ENCODE measurements at regions not wholly inside any gene's neighbourhood (a gene's known extent, or its start where the extent isn't known, plus 50 kb on each side); places are given as distances from the start of the nearest gene placed in this dataset.

- TF ChIP-seq, protein P1, sequence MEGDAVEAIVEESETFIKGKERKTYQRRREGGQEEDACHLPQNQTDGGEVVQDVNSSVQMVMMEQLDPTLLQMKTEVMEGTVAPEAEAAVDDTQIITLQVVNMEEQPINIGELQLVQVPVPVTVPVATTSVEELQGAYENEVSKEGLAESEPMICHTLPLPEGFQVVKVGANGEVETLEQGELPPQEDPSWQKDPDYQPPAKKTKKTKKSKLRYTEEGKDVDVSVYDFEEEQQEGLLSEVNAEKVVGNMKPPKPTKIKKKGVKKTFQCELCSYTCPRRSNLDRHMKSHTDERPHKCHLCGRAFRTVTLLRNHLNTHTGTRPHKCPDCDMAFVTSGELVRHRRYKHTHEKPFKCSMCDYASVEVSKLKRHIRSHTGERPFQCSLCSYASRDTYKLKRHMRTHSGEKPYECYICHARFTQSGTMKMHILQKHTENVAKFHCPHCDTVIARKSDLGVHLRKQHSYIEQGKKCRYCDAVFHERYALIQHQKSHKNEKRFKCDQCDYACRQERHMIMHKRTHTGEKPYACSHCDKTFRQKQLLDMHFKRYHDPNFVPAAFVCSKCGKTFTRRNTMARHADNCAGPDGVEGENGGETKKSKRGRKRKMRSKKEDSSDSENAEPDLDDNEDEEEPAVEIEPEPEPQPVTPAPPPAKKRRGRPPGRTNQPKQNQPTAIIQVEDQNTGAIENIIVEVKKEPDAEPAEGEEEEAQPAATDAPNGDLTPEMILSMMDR (conservative IDR thresholded peaks at IDR 0.05; ENCODE audit: low read depth, low read length) = no peak
- TF ChIP-seq EZH2 (IDR thresholded peaks at IDR 0.05; ENCODE audit: low read length, unreplicated experiment) = no peak
Measured at GRCh38 chr1:14067711-14068110, 367.7 kb downstream of the PRDM2 start.
